Esophagus squamous epithelium (tissue), 5 donors: ENCODE measurements at regions not wholly inside any gene's neighbourhood (a gene's known extent, or its start where the extent isn't known, plus 50 kb on each side); places are given as distances from the start of the nearest gene placed in this dataset.

Source experiments
- DNase-seq: peaks from one replicate; lab custom pipeline; 2025; lab: John Stamatoyannopoulos, UW
- H3K27ac ChIP-seq, 4 donors: fragments of 200-600 bp; sonication (generic); one replicate each; pipeline ENCODE4 v1.5.1; 2016 to 2019; ENCODE audit warnings: mild to moderate bottlenecking in 1 of 4
- H3K27me3 ChIP-seq, 4 donors: fragments of 200-600 bp; sonication (generic); 1 replicate in 3 of 4; 2 replicates in 1 of 4; pipeline versions ENCODE4 v1.5.1 to v1.6.0; 2017 to 2021; ENCODE audit warnings: antibody characterized with exemption in 1 of 4
- H3K36me3 ChIP-seq, 3 donors: fragments of 200-600 bp; sonication (generic); one replicate each; pipeline ENCODE4 v1.5.1; 2016 to 2019
- H3K4me1 ChIP-seq, 3 donors: fragments of 200-600 bp; sonication (generic); one replicate each; pipeline ENCODE4 v1.5.1; 2017 to 2019
- H3K4me3 ChIP-seq, 4 donors: fragments of 200-600 bp; sonication (generic); 1 replicate in 3 of 4; 2 replicates in 1 of 4; pipeline ENCODE4 v1.5.1; 2016 to 2019; ENCODE audit warnings: mild to moderate bottlenecking in 2 of 4, moderate library complexity in 1 of 4
- H3K9me3 ChIP-seq, 3 donors: fragments of 200-600 bp; sonication (generic); one replicate each; pipeline ENCODE4 v1.5.1; 2016 to 2019
- CTCF ChIP-seq, 6 experiments: fragments of 450-650 bp in 4 of 6; fragments of 200-600 bp in 2 of 6; sonication (generic) in 2 of 6; IDR thresholded peaks; one replicate each; pipeline ENCODE4 v1.5.1; 2016 to 2019; ENCODE audit warnings: antibody characterized with exemption in 6 of 6, mild to moderate bottlenecking in 4 of 6, moderate library complexity in 4 of 6
- POLR2A ChIP-seq, 4 donors: fragments of 450-650 bp; IDR thresholded peaks; one replicate each; pipeline ENCODE4 v1.6.1; 2017; ENCODE audit warnings: antibody characterized with exemption in 4 of 4, mild to moderate bottlenecking in 4 of 4, moderate library complexity in 3 of 4
- WGBS, 2 donors: methylation state at CpG; one replicate each; pipeline ENCODE4 v1.1.5; 2018; 5-methylcytosine and 5-hydroxymethylcytosine counted together
- intact Hi-C: fragments of 100-400 bp; cut with DNase I; formaldehyde crosslinking; loops from one replicate; pipeline ENCODE4 v1.15.0; 2022
- donor health status: DM: yes; HTN: yes; CAD: no.

- Histone ChIP-seq H3K9me3 (no peaks in the 10 kb centered on the region), H3K27me3 (no peaks in the 10 kb centered on the region), H3K4me3 (no peak overlapping the region), H3K4me1 (no peaks in the 10 kb centered on the region), H3K27ac (no peak overlapping the region), H3K36me3 (no peaks in the 10 kb centered on the region)
- intact Hi-C loops, result no loop called here
- no peak for TF ChIP-seq CTCF (IDR thresholded peaks at IDR 0.05)
- TF ChIP-seq POLR2A (IDR thresholded peaks at IDR 0.05), result no peak
- 35 to 38% methylated on average over 1 of the region's 1 CpG for WGBS, 2 donors
- DNase-seq, result no peak
Measured at GRCh38 chr3:65177960-65178376, 490.2 kb upstream of the ADAMTS9 start.

GRCh38 chr3:65174713-65175112 lies 486.9 kb upstream of the ADAMTS9 start:
- H3K36me3 ChIP-seq, result no peaks in the 10 kb centered on the region
- peaks cover 0 to 8% (median 8%) of the 10 kb centered on the region in 3 donors for H3K4me1 ChIP-seq
- no peaks in the 10 kb centered on the region for H3K27me3 ChIP-seq
- TF ChIP-seq CTCF (IDR thresholded peaks at IDR 0.05) (no peak), POLR2A (IDR thresholded peaks at IDR 0.05) (no peak)
- peak overlapping the region in 1 of 4 donors; percentile 11 for H3K27ac ChIP-seq
- no peak overlapping the region for H3K4me3 ChIP-seq
- intact Hi-C loops, result no loop called here
- DNase-seq, result no peak
- H3K9me3 ChIP-seq, result no peaks in the 10 kb centered on the region
- 53 to 55% methylated on average over 2 of the region's 2 CpGs for WGBS, 2 donors

- 77 to 84% methylated on average over 2 of the region's 2 CpGs for whole genome bisulfite sequencing, 2 donors
- intact Hi-C loops, result no loop called here
Measured at GRCh38 chr3:65173841-65174240, 486.0 kb upstream of the ADAMTS9 start.

GRCh38 chr3:65172209-65172608 lies 484.4 kb upstream of the ADAMTS9 start:
- Histone ChIP-seq H3K36me3 (no peaks in the 10 kb centered on the region), H3K27me3 (no peaks in the 10 kb centered on the region), H3K9me3 (no peaks in the 10 kb centered on the region), H3K4me3 (no peak overlapping the region), H3K27ac (peak overlapping the region in 2 of 4 donors; percentile 71 to 73), H3K4me1 (peaks cover 0 to 18% (median 14%) of the 10 kb centered on the region in 3 donors)
- 52 to 60% methylated on average over 5 of the region's 5 CpGs for WGBS, 2 donors
- intact Hi-C loops, result no loop called here
- TF ChIP-seq POLR2A (IDR thresholded peaks at IDR 0.05), result no peak
- no peak for TF ChIP-seq CTCF (IDR thresholded peaks at IDR 0.05)
- no peak for DNase-seq

More at GRCh38 chr3:65173841-65174240, 486.0 kb upstream of the ADAMTS9 start:
- TF ChIP-seq POLR2A (IDR thresholded peaks at IDR 0.05) (no peak), CTCF (IDR thresholded peaks at IDR 0.05) (no peak)
- no peak for DNase-seq
- peaks cover 0 to 16% (median 14%) of the 10 kb centered on the region in 3 donors for H3K4me1 ChIP-seq
- no peak overlapping the region for H3K27ac ChIP-seq
- no peaks in the 10 kb centered on the region for H3K27me3 ChIP-seq
- H3K9me3 ChIP-seq, result no peaks in the 10 kb centered on the region
- no peaks in the 10 kb centered on the region for H3K36me3 ChIP-seq
- H3K4me3 ChIP-seq, result no peak overlapping the region

- Histone ChIP-seq H3K27me3 (no peaks in the 10 kb centered on the region), H3K9me3 (no peaks in the 10 kb centered on the region), H3K4me1 (peaks cover 0 to 18% (median 14%) of the 10 kb centered on the region in 3 donors), H3K36me3 (no peaks in the 10 kb centered on the region), H3K27ac (peak overlapping the region in 3 of 4 donors; percentile 57 to 73 (median 71)), H3K4me3 (no peak overlapping the region)
- WGBS, 2 donors, result 13 to 20% methylated on average over 7 to 9 of the region's 10 CpGs
- intact Hi-C loops, result no loop called here
- TF ChIP-seq POLR2A (IDR thresholded peaks at IDR 0.05) (no peak), CTCF (IDR thresholded peaks at IDR 0.05) (peak in 3 of 6 experiments; percentile 15 to 37 (median 32))
- no peak for DNase-seq
Measured at GRCh38 chr3:65170390-65171042, 482.7 kb upstream of the ADAMTS9 start.
